ENCODE measurements at regions not wholly inside any gene's neighbourhood (a gene's known extent, or its start where the extent isn't known, plus 50 kb on each side); places are given as distances from the start of the nearest gene placed in this dataset.
A peak's percentile ranks its signal among the peaks of the same experiment; 100 is the strongest.

DNA sequence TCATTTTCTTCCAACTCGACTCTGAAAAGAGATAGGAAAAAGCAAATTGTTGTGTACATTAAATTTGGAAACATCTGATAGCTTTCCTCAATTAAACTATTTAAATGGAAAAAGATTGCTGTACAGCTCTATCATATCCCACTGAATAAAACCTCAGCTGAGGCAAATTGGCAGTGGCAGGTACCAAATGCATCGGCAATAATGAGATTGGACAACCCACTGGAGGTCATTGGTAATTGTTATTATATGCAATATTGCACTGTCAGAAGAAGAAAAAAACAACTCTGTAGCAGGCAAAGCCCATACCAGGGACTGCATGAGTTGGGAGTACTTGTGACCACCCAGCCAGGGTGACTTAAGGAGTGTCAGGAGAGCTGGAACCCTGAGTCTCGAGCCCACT lies 291.6 kb upstream of the SKOR2 start:
- no peak for DNase-seq (ENCODE audit: low read depth)

DNA sequence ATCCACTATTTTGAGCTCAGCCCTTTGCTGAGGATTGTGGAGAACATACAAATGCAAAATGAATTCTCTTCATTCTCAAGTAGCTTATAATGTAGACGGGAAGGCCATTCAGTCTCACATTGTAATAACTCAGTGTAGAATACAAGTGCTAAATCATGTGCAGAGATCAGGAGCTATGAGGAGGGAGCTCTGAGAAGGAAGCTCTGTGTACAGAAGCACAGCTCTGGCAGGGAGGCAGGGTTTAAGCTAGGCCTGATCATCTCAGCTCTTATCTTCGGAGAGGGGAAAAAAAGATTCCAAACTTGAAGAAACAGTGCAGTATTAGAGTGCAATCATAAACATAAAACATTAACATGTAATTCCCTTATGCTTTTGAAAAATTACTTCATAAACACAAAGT lies 291.1 kb upstream of the SKOR2 start:
- DNase-seq (ENCODE audit: low read depth) = no peak

DNA sequence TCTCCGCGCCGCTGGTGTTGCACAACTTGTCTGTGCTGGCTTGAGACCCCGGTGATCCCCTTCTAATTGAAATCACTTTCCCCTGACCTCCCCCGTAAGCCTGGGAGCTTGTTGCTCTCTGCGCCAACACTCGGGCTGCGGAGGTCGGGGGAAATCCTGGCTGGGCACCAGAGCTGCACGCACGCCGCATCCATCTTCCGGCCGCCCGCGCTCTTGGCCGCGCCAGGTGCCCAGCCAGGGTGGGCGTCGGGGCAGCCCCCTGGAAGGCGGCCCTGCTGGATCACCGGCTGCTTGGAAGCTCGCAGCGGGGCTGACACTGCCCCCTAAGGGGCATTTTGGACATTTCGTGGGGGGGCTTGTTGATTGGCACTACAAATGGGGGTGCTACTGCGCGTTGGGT lies 280.3 kb upstream of the SKOR2 start:
- no peak for DNase-seq (ENCODE audit: low read depth)

DNA sequence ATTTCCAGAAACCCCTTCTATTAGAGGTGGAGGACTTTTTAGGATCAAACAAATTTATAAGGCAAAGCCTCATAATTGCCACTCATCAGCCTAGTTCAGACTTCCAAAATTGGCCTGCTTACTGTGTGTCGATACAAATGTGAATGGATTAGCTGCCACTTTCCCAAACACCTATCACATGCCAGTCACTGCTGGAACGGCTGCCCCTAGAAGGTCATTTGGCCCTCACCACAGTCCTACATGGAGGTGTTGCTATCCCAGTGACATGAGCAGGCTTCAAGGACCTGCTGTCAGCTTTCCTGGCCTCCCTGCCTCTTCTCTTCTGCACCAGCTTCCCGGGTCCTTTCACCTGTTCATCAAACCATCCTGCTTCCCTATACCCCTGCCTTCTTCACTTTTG lies 279.2 kb upstream of the SKOR2 start:
- DNase-seq (ENCODE audit: low read depth) = no peak

- DNase-seq (ENCODE audit: low read depth) = no peak
These were observed 276.9 kb upstream of the SKOR2 start for GRCh38 chr18:47528343-47528742.

DNA sequence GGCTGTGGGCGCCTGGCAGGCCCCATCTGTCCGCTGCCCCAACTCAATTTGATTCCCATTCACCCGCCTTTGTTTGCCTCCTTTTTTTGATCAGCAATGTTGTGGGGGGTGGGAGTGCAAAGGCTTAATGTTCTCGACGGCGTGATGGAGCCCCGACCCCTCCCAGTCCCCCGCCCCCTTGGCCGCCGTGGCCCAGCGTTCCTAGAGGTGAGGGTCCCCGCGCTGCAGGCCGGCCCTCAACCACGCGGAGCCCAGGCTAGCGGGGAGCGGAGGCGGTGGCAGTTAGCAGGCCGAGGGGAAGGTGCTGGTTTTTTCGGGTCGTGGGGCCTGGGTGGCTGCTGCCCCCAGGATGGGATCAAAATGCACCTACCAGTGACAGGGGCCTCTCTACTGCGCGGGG lies 274.7 kb upstream of the SKOR2 start:
- no peak for DNase-seq (ENCODE audit: low read depth)

DNA sequence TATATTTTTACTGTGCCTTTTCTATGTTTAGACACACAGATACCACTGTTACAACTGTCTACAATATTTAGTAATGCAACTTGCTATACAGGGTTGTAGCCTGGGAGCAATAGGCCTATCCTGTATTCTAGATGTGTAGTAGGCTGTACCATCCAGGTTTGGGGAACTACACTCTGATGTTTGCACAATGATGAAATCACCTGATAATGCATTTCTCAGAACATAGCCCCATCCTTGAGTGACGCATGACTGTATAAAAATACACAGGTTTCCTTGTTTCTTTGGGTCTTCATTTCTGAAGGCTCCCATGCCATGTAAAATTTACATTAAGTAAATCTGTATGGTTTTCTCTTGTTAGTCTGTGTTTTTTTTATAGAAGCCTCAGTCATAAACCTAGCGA lies 270.9 kb upstream of the SKOR2 start:
- DNase-seq (ENCODE audit: low read depth) = no peak

DNA sequence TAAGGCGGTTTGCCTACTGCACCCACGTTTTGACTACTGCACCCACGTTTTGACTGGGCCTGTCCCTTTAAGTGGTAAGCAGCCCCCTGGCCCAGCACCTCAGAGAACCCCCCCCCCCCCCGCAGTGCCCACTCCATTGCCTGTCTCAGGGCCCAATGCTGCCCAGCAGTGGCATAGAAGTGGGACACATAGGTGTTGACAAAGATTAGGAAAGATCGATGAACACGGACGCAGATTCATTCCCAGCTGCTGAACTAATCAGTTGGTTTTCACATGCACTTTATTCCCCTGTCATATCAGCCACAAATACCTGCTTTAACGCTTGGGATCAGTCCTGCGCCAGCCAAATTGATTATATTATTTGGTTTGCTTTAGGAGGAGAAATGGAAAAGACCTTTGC lies 268.8 kb upstream of the SKOR2 start:
- no peak for DNase-seq (ENCODE audit: low read depth)

DNA sequence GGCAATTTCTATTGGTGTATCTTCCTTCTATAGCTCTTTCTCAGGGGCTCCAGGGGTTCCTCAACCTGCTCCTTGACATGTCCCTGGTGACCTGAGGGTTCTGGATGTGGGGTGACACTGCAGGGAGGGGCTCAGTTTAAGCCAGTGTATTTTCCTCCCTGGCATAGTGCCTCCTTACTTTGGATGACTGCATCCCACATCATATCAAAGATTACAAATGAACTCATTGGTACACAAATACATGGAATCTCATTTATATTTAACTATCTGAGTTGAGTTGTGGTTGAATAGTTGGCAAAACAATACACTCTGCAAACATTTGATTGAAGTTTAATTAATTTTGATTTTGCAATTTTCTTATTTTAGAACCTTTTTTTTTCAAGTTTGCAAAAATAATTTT lies 268.2 kb upstream of the SKOR2 start:
- DNase-seq (ENCODE audit: low read depth) = no peak

- no peak for DNase-seq (ENCODE audit: low read depth)
These were observed 267.8 kb upstream of the SKOR2 start for GRCh38 chr18:47519277-47519676.

- DNase-seq (ENCODE audit: low read depth) = no peak
These were observed 262.2 kb upstream of the SKOR2 start for GRCh38 chr18:47513614-47514013.

- DNase-seq (ENCODE audit: low read depth) = no peak
These were observed 261.4 kb upstream of the SKOR2 start for GRCh38 chr18:47512726-47513435.

- DNase-seq (ENCODE audit: low read depth) = no peak
These were observed 260.6 kb upstream of the SKOR2 start for GRCh38 chr18:47512056-47512455.

- DNase-seq (ENCODE audit: low read depth) = no peak
These were observed 259.4 kb upstream of the SKOR2 start for GRCh38 chr18:47510831-47511230.

- DNase-seq (ENCODE audit: low read depth) = no peak
These were observed 256.2 kb upstream of the SKOR2 start for GRCh38 chr18:47507651-47508050.

DNA sequence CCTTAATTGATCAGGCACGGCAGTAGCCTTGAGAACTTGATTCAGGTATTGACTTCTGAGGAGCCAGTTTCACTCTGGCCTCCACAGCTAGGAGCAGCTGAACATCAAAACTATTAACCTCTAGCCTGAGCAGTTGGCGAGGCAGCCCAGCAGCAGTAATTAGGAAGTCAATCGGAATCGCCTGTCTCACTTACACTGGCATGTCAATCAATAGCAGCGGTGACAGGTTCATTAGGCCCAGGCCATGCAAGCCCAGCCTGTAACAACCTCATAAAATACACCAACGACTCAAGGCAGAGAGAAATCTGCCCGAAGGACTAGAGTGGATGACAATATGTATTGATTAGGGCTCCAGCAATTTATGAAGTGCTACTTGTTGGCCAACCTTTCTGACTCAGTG lies 255.4 kb upstream of the SKOR2 start:
- no peak for DNase-seq (ENCODE audit: low read depth)

DNA sequence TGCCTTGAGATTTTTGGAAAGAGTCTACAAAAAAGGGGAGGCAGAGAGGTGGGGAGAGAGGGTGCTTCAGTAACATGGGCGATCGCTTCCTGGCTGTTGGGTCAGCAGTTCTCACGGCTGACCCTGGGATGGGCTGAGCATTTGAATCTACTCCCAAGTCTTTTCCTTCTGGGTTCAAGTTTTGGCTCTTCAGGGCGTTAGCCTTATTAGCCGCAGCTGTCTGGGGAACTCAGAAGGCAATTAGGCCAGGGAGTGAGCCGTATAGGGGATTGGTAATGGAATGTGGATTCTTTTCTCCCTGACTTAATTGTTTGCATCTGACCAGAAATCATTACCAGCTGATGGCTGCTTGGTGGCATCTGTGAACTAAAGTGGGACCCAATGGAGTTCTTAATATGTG lies 250.5 kb upstream of the SKOR2 start:
- no peak for DNase-seq (ENCODE audit: low read depth)

DNA sequence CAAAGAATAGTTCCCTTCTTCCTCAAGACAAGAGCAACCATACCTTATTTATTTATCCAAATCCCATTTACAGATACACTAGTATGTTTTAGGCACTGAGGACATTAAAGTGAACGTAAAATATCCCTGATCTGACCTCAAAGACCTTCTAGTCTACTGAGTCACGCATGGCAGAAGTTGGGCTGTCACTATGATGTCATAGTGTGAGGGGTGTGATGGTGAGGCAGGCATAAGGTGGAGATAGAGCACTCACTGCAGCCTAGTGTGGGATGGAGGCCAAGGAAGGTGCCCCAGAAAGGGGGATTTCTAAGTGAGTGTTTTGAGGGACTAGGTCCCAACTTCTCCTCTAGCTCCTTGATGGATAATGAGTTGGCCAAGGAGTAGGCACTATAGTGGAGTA lies 249.5 kb upstream of the SKOR2 start:
- no peak for DNase-seq (ENCODE audit: low read depth)

GRCh38 chr18:47492691-47493090 lies 241.2 kb upstream of the SKOR2 start:
- no peak for DNase-seq (ENCODE audit: low read depth)

DNA sequence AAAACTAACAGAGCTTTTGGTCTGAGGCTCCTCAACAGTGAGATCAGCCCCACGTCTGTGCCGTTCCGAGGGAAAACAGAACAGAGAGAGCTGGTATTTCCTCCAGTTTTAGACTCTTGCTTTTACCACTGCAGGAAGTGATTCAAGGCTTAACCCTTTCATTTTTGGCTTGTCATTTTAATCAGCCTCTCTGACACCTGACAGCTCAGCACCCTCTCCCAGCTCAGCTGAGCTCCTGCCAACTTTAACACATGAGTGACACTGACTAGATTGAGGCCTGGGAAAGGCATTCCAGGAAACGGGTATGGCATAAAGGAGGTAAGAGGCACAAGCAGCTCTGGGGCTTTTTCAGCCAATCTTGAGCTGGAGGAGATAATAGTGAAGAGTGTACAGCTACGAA lies 239.4 kb upstream of the SKOR2 start:
- peak; percentile 12 for DNase-seq (ENCODE audit: low read depth)

DNA sequence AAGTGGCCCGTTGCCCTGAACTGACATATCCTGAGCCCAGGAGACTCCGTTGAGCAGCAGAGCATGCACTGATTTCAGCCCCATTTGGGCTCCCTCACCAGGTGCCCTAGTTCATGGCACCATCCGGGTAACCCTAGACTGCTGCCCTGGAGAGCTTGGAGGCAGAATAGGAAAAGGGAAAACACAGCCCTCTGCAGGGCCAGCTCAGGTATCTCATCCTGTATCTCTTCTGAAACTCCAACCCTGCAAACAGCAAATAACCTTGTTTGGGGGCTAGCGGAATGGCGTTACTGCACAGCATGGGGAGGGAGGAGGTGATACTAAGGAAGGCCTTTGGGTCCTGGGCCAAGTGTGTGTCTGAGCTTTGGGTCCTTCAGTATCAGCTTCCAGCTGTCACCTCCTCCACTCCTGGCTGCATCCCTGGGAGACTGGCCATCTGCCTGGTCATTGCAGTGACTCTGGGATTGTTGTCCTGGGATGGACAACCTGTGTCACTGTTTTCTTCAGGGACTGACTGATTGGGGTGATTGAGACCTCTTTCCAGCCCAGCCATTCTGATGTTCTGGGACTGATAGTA lies 233.8 kb upstream of the SKOR2 start:
- no peak for DNase-seq (ENCODE audit: low read depth)

GRCh38 chr18:47484068-47484467 lies 232.6 kb upstream of the SKOR2 start:
- DNase-seq (ENCODE audit: low read depth) = no peak

GRCh38 chr18:47480166-47480565 lies 228.7 kb upstream of the SKOR2 start:
- DNase-seq (ENCODE audit: low read depth) = no peak

GRCh38 chr18:47471784-47472183 lies 220.3 kb upstream of the SKOR2 start:
- no peak for DNase-seq (ENCODE audit: low read depth)

All from HS-27A (cell line).